Right ventricle myocardium inferior (tissue), 1 donor: ENCODE measurements at regions not wholly inside any gene's neighbourhood (a gene's known extent, or its start where the extent isn't known, plus 50 kb on each side); places are given as distances from the start of the nearest gene placed in this dataset.

Experiments used
- ATAC-seq: fragments of 200-7000 bp; cut with Tn5 transposase; one replicate; pipeline ENCODE4 v1.9.1; 2020; ENCODE audit warnings: mild to moderate bottlenecking, moderate library complexity
- DNase-seq: peaks from one replicate; pipeline ENCODE4 v3.0.0; 2021; ENCODE audit errors: missing footprints
- intact Hi-C: fragments of 100-400 bp; cut with DNase I; formaldehyde crosslinking; loops from one replicate; pipeline ENCODE4 v1.11.0; 2022
- donor health status: DM: no; HTN: yes; CAD: no; lungs with severe emphysema.

DNA sequence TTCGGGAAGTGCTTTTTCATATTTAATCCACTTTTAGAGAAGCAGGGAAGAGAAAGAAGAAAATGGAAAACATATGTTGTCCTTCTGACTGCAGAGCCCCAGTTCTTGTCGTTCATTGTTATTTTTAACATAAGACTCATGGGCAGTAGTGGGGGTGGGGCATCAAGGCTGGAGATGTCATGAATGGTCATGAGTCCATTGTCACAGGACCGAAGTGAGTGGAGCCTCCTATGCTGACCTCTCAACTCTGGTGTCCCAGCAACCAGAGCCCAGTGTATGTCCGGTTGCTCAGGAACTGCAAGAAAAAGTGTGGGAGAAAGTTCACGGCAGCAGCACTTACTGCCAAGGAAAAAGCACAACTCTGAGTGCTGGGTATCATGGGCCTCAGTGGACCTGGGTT is 108.6 kb downstream of the BANF2 start:
- DNase-seq (no peak), ATAC-seq (peak; percentile 17)
- intact Hi-C loops: loop anchor here (5.0 kb wide), 4 partner anchors 34 to 126 kb away; partner anchors contain the start of gene RRBP1

DNA sequence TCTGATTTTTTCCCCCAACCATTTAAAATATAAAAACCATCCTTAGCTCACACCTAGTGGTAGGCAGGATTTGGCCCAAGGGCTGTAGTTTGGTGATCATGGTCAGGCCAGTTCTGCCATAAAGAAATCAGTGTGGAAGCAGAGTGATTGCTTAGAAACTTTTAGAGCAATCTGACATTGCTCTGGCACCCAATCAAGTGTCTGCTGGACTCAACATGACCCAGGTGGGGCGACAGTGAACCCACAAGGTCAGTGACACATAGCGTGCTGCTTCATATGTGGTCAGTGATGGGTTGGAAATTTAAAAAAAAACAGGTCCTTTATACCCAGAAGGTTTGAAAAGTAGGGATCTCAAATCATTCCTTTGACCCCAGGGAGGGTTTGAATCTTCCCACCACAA is 107.9 kb downstream of the BANF2 start:
- ATAC-seq (no peak), DNase-seq (no peak)
- intact Hi-C loops: loop anchor here (5.0 kb wide), 4 partner anchors 35 to 125 kb away; partner anchors contain the start of gene RRBP1

DNA sequence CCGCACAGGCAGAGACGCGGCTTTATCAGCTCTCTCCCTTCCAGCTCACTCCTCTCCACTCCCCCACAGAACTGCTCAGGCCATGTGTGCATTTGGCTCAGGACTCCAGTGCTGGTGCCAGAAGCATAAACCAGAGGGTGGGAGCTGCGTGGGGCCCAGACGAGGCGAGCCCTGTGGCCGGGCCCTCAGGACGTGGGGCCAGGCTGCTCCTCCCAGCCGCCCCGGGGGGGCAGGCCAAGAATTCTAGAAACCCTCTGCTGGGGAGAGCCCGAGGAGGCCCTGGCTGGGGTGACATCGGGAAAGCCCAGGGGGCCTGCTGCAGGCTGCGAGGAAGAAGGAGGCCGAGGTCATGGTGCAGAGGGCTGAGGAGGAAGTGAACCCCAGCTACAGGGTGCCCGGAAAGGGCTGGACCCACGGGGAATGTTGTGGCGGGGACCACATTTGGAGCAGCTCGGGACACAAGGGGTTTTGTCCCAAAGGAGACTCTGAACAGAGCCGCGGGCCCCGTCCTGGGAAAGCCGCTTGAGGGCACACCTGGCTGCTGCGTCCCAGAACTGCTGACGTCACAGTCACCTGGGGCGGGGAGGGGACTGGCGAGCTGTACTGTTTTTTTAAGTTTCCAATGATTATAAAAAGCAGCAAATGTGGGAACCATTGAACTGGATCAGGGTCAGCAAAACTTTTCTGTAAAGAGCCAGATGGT is 107.1 kb downstream of the BANF2 start:
- intact Hi-C loops: loop anchor here (5.0 kb wide), 4 partner anchors 35 to 125 kb away; partner anchors contain the start of gene RRBP1
- peak; percentile 86 for DNase-seq
- peak; percentile 91 for ATAC-seq

DNA sequence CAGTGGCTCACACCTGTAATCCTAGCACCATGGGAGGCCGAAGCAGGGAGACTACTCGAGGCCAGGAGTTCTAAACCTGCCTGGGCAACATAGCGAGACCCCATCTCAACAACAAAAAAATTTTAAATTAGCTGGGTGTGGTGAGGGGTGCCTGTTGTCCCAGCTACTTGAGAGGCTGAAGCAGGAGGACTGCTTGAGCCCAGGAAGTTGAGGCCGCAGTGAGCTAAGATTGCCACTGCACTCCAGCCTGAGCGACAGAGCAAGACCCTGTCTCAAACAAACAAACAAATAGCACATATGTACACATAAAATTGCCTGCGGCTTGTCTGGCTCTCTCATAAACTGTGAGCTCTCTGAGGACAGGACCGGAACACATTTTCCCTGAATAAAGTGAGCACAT is 106.3 kb downstream of the BANF2 start:
- intact Hi-C loops: loop anchor here (5.0 kb wide), 4 partner anchors 36 to 124 kb away; partner anchors contain the start of gene RRBP1

DNA sequence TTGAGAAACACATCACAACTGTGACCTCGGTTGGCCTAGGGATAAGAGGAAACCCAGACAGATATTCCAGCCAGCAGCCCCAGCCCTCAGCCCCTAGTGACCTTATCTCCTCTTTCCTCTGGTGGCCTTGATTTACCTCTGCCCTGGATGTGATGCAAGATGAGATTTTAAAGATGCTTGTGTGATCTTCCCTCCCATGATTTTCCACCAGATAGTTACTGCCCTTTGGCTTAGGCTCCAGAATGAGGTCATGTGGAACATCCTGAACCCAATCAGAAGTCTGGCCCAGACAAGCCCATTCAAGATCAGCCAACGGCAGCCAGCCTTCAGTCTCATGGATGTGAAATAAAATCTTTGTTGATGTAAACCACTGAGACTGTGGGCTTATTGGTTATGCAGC is 104.0 kb downstream of the BANF2 start:
- DNase-seq (no peak), ATAC-seq (peak; percentile 29)
- intact Hi-C loops: no loop called here

More for the DNA sequence above, 106.3 kb downstream of the BANF2 start:
- ATAC-seq (no peak), DNase-seq (no peak)

DNA sequence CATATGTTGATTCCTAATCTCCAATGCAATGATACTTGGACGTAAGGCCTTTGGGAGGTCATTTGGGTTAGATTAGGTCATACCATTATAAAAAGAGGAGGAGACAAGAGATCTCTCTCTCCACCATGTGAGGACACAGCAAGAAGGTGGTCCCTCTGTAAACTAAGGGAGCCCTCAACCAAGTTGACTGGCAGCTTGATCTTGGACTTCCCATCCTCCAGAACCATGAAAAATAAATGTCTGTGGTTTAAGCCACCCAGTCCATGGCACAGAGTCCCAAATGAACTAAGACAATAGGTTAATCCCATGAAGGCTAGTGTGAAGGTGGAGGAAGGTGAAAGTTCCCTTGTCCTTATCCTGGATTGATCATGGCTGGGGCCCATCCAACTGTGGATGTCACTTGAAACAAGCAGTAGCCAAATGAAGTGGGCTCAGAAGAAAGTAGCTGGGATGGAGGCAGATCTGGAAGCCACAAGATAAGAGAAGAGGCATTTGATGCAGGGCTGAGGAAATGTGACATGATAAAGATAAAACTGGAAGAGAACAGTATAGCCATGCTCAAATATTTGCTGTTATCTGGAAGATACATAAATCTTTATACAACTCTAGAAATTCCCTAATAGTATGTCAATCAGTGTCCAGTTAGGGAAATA is 99.9 kb downstream of the BANF2 start:
- intact Hi-C loops: no loop called here
- DNase-seq: no peak
- ATAC-seq: no peak

DNA sequence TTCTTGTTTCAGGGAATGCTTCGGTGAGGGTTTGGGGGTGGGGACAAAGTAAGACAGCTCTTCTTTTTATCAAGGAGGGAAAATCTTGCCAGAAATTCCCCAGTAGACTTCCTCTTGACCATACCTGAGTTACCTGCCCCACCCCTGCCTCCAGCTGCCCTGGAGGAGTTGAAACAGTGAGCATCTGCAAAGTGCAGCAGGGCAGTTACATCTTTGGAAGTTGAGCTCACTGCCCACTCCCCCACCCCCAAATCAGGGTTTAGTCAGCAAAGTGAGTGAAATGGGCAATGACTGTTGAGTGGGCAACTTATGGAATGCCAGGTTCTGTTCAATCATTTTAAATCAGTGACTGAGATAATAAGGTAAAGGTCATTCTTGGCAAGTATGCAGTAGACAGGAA is 98.8 kb downstream of the BANF2 start:
- DNase-seq (no peak), ATAC-seq (no peak)
- intact Hi-C loops: no loop called here

DNA sequence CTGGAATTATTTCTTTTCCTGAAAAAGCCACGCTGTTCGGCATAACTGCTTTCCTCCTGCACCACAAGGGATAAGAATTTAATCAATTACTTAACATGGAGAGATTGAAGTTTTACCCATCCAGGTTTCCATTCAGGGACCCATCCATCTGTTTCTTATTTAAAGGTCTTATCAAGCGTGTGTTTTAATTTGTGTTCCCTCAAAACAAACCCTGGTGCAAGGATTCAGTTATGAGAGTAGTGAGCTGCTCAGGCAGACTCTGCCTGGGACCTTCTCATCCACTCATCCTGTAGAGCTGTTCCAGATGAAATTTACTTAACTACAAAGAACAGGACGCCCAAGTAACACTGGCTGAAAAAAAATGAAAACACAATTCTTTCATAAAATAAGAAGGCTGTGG is 97.8 kb downstream of the BANF2 start:
- intact Hi-C loops: no loop called here
- ATAC-seq: no peak
- no peak for DNase-seq

DNA sequence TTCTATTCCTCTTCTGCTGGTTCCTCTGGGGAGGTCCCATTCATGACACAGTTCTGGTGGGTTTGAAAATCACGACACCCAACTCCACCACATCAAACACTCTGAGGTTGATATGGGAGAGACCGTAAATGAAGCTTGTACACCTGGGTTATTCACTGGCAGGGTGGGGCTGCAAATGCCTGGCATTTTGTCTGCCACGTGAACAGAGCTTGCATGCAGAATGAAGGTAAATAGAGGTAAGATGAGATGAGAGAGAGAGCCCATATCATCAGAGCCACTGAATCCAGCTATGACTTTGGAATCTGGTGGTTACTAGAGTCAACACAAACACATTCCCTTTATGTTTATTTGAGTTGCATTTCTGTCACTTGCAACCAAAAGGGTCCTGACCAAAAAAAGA is 97.4 kb downstream of the BANF2 start:
- DNase-seq: no peak
- intact Hi-C loops: no loop called here

DNA sequence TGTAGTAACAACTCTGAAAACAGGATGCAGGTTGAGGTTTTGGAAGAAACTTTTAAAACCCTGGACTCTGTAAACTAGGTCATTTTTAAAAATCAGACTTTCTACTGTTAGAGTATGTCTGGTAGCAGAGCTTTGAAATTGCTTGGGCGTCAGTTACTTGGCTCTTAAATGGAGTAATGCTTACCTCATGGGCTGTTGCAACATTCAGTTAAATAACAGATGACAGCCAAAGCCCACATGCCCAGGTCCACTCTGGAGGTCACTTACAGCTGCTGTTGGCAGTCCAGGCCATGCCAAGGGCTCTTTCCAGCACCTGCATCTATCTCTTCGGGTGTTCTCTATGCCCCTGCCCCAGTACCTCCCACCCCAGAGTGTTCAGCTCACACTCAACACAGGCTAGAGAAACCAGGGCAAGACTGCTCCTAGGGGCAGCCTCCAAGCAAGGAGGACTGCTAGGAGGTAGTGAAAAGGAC is 96.4 kb downstream of the BANF2 start:
- ATAC-seq (peak; percentile 91), DNase-seq (no peak)
- intact Hi-C loops: no loop called here

More for the DNA sequence above, 97.4 kb downstream of the BANF2 start:
- ATAC-seq: no peak

DNA sequence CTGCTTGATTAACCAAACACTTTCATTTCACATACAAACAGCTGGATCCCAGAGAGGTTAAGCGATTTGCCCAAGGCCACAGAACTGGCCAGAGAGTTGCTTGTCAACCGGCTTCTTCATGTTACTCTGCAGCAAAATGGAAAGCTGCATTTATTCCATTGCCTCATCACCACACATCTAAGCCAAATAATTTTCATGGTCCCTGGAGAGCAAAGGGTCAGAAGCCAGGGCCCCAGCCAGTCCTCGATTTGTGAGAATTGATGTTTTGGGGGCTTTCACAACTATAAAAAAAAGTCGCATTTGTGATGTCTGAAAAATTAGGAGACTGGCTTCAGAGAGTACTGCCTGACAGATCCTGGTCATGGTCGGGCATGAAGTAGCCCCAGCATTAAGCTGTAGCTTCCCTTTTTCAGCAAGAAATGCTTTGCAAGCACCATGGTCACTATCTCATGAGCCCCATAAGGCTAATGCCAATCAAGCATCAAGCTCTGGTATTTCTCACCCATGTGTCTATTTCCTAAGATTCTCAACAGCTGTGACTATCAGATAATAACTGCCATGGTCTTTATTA is 95.8 kb downstream of the BANF2 start:
- DNase-seq: no peak
- ATAC-seq: peak; percentile 54
- intact Hi-C loops: no loop called here

DNA sequence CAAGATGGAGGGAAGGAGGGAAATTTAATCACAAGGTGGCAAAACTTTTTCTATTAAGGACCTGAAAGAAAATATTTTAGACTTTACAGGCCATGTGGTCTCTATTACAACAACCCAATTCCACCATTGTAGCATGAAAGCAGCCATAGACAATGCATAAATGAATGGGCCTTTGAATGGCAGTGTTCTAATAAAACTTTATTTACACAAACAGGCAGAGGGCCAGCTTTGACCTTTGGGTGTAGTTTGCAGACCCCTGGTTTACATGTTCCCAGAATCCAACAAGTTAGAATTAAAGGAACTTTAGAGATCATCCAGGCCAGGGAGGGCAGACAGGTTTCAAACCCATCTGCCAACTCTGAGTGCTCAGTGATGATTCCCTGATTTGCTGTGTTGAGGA is 95.2 kb downstream of the BANF2 start:
- intact Hi-C loops: no loop called here
- no peak for ATAC-seq
- DNase-seq: no peak

DNA sequence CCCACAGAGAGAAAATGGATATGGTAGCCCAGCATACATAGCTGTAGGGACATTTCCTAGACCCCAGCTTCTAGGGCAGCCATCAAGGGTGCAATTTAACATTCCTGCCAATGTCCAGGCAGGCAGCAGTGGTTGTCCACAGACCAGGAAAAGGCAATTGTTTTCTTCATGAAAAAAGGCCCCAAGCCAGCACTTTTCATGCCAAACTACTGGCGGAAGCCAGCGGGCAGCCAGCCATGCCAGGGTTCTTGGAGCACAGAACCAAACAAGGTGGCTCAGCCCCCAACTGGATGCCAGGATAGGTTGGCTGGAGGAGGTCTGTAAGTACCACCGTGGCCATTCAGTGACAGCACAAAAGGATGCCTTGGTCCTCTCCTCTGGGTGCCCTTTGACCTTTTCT is 94.6 kb downstream of the BANF2 start:
- intact Hi-C loops: no loop called here
- no peak for ATAC-seq
- no peak for DNase-seq

DNA sequence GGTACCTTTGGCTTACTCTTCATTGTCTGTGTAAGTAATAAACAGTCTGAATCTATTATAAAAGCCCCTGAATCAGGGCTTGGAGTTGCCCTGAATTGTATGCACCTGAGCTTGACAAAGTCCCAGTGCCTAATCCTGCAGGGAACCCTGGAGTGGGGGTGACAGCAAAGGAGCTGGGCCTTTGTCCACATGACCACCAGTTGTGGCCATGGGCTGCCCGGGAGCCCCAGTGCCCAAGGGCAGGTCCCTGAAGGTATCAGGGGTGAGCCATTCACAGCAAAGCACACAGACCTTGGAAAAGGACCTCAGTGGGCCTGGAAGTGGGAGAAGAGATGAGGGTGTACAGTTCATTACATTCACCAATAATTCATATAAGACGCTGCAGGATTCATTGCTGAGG is 94.2 kb downstream of the BANF2 start:
- ATAC-seq (no peak), DNase-seq (no peak)
- intact Hi-C loops: no loop called here

DNA sequence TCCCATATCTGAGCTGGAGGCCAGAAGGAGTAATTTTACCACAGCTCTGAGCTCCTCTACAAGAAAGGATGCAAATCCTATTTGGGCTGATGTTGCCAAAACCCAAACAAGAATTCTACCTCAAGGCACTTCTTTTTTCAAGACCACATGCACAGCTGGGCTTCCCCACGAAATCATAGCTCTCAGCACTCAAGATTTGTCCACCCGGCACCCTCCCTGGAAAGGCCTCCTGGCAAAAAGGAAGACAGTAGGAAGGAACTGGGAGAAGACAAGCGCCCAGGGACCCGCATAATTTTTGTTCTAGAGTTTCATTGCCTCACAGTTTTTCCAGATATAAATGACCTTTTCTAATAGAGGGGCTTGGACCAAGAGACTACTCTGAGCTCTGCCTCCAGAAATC is 90.5 kb downstream of the BANF2 start:
- ATAC-seq: no peak
- no peak for DNase-seq
- intact Hi-C loops: no loop called here

DNA sequence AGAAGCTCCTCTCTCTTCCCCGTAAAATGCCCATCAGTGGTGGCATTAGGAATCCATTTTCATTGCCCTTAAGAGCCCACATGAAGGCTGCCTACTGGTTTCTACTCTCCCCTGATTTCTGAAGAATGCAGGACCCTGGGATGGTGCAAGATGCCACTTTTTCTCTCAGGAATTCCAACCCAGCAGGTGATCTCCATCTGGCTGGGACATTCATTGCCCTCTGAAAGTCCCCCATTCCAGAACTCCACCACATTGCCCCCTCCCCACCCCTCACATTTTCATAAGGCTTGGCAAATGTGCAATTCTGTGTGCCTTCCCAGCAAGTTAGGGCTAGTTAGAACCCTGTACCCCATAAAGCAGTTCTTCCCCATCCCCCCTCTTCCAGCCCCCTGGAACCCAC is 88.0 kb downstream of the BANF2 start:
- intact Hi-C loops: no loop called here
- DNase-seq (no peak), ATAC-seq (no peak)

DNA sequence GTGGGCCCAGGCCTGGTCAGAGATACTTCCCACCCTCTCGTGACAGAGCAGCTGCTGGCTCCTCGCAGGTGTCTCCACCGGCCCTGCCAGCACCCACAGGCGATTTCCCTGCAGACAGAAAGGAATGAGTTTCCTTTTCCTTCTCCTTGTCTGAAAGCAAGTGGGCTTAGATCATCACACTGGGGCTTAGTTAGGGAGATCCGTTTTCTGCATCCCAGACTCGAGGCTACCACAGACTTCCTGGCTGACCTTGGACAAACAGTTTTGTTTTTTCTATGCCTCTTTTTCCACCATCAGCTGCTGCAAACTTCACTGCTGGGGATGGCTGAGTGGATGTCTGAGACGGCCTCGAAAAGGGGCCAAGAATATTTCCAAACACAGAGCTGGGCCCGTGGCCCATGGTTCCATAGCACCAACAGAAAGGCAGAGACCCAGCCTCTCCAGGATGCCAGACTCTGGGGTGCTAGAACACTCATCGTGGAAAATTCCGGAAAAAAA is 86.5 kb downstream of the BANF2 start:
- DNase-seq (no peak), ATAC-seq (peak; percentile 88)
- intact Hi-C loops: no loop called here
